Liver (tissue), 8 donors: ENCODE measurements at regions not wholly inside any gene's neighbourhood (a gene's known extent, or its start where the extent isn't known, plus 50 kb on each side); places are given as distances from the start of the nearest gene placed in this dataset.
"Not testable (repeated sequence)": the region's sequence is repeated elsewhere in the genome, so short reads cannot be mapped to it uniquely, and the experiment has no call there.

Source experiments
- DNase-seq: peaks from one replicate; pipeline ENCODE4 v3.0.0-alpha.2; 2017; ENCODE audit warnings: low spot score
- H3K27ac ChIP-seq, 2 donors: one replicate each; pipeline ENCODE4 v1.7.0; 2013; ENCODE audit warnings: inconsistent platforms in 2 of 2, low read length in 2 of 2, control low read depth in 1 of 2, low read depth in 1 of 2, mild to moderate bottlenecking in 1 of 2
- H3K27me3 ChIP-seq, 4 donors: one replicate each; pipeline versions ENCODE4 v1.6.1 to v1.7.0; 2013; ENCODE audit warnings: low read length in 3 of 4, inconsistent platforms in 1 of 4, mild to moderate bottlenecking in 1 of 4, moderate library complexity in 1 of 4; ENCODE audit not compliant: control insufficient read depth in 4 of 4, insufficient read depth in 4 of 4
- H3K36me3 ChIP-seq, 4 donors: one replicate each; pipeline versions ENCODE4 v1.6.1 to v1.7.0; 2013; ENCODE audit warnings: low read length in 3 of 4, mild to moderate bottlenecking in 3 of 4, low read depth in 1 of 4, moderate library complexity in 1 of 4; ENCODE audit not compliant: control insufficient read depth in 4 of 4, insufficient read depth in 3 of 4
- H3K4me1 ChIP-seq, 4 donors: one replicate each; pipeline versions ENCODE4 v1.6.1 to v1.7.0; 2013; ENCODE audit warnings: low read length in 3 of 4, mild to moderate bottlenecking in 3 of 4, moderate library complexity in 1 of 4; ENCODE audit not compliant: control insufficient read depth in 4 of 4, insufficient read depth in 4 of 4
- H3K4me3 ChIP-seq, 3 donors: one replicate each; pipeline versions ENCODE4 v1.6.1 to v1.7.0; 2013; ENCODE audit warnings: low read length in 3 of 3, control low read depth in 1 of 3, low read depth in 1 of 3, mild to moderate bottlenecking in 1 of 3
- H3K9ac ChIP-seq, 2 donors: one replicate each; pipeline ENCODE4 v1.7.0; 2013; ENCODE audit warnings: low read length in 2 of 2, mild to moderate bottlenecking in 2 of 2, moderate library complexity in 2 of 2, control low read depth in 1 of 2, low read depth in 1 of 2
- H3K9me3 ChIP-seq, 4 donors: one replicate each; pipeline versions ENCODE4 v1.6.1 to v1.7.0; 2013; ENCODE audit warnings: low read length in 3 of 4; ENCODE audit not compliant: control insufficient read depth in 4 of 4
- EGR1 ChIP-seq, 2 donors: IDR thresholded peaks; 2 replicates each; pipeline ENCODE4 v1.6.1; 2016 to 2018; ENCODE audit warnings: antibody characterized with exemption in 2 of 2, low read depth in 2 of 2
- FOXA1 ChIP-seq: IDR thresholded peaks from 2 replicates; pipeline ENCODE4 v1.6.1; 2016; ENCODE audit warnings: antibody characterized with exemption
- GABPA ChIP-seq, 2 donors: IDR thresholded peaks in 1 of 2; conservative IDR thresholded peaks in 1 of 2; 2 replicates each; pipeline ENCODE4 v1.6.1; 2016; ENCODE audit warnings: antibody characterized with exemption in 2 of 2, mild to moderate bottlenecking in 1 of 2, moderate library complexity in 1 of 2
- HNF4A ChIP-seq, 2 donors: conservative IDR thresholded peaks; 2 replicates each; pipeline ENCODE4 v1.6.1; 2016; ENCODE audit warnings: antibody characterized with exemption in 2 of 2, mild to moderate bottlenecking in 2 of 2
- JUND ChIP-seq, 2 donors: IDR thresholded peaks; 2 replicates each; pipeline ENCODE4 v1.6.1; 2016; ENCODE audit warnings: antibody characterized with exemption in 2 of 2
- TAF1 ChIP-seq: conservative IDR thresholded peaks from 2 replicates; pipeline ENCODE4 v1.6.1; 2016; ENCODE audit warnings: antibody characterized with exemption, mild to moderate bottlenecking
- WGBS: extraction: QIAGEN DNeasy Blood & Tissue Kit; methylation state at CpG from one replicate; pipeline ENCODE4 v1.1.7; 2013; 5-methylcytosine and 5-hydroxymethylcytosine counted together
- TF ChIP-seq, protein P1 (sequence below): fragments of 150-350 bp; IDR thresholded peaks from 2 replicates; pipeline ENCODE4 v1.5.1; 2017; ENCODE audit warnings: improper control_type of control experiment, low read depth, low read length; ENCODE audit not compliant: missing input control
- TF ChIP-seq, protein P2 (sequence below): IDR thresholded peaks from 2 replicates; pipeline ENCODE4 v1.6.1; 2016; ENCODE audit warnings: antibody characterized with exemption
- donor health status: healthy.
- donor health status: healthy.
- donor health status: healthy.
- donor health status: healthy.
- donor health status: healthy.

DNA sequence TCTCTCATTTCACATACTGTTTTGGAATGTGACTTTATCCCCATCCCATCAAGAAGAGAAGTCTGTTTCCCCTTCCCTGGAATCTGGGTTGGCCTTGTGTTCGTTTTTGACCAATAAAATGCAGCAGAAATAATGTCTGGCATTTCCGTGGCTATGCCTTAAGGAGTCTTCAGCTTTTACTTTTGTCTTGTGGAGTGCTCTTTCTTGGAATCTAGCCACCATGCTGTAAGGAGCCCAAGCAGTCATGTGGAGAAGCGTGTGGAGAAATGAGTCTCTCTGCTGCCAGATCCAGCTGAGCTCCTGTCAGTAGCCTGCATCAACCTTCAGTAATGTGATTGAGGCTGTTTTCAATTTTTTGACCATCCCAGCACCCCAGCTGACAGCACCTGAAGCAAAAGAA lies 84.4 kb upstream of the ARMCX2 start:
- Histone ChIP-seq H3K9ac (no peak overlapping the region), H3K27me3 (no peaks in the 10 kb centered on the region), H3K4me1 (no peaks in the 10 kb centered on the region), H3K9me3 (no peaks in the 10 kb centered on the region), H3K4me3 (no peak overlapping the region), H3K36me3 (no peaks in the 10 kb centered on the region), H3K27ac (no peak overlapping the region)
- DNase-seq: no peak
- no peak for TF ChIP-seq HNF4A (conservative IDR thresholded peaks at IDR 0.05)
- 42% methylated on average over 3 of the region's 3 CpGs for WGBS

DNA sequence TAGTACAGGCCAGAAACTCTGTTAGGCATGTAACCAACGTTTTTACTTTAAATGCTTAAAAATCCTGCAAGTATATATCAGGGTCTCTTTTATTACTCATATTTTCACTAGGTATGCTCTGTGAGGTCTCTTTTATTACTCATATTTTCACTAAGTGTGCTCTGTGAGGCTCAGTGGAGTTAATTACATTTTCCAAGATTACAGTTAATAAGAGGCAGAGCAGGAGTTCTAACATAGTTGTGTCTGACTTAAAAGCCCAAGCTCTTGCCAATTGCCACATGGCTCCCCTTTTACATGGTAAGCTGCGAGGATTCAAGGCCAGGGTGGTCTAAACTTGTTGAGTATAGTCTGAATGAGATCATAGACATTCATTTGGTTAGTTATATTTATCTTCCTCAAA lies 81.0 kb upstream of the ARMCX2 start:
- Histone ChIP-seq H3K36me3 (no peaks in the 10 kb centered on the region), H3K4me1 (no peaks in the 10 kb centered on the region), H3K9ac (no peak overlapping the region), H3K9me3 (no peaks in the 10 kb centered on the region), H3K4me3 (no peak overlapping the region), H3K27me3 (no peaks in the 10 kb centered on the region), H3K27ac (no peak overlapping the region)
- TF ChIP-seq TAF1 (no peak), FOXA1 (no peak), HNF4A (conservative IDR thresholded peaks at IDR 0.05) (no peak), JUND (IDR thresholded peaks at IDR 0.05) (no peak), EGR1 (IDR thresholded peaks at IDR 0.05; ENCODE audit: low read depth in 2 of 2) (no peak), GABPA (IDR thresholded peaks at IDR 0.05 in 1 of 2, conservative IDR thresholded peaks at IDR 0.05 in 1 of 2) (no peak)
- TF ChIP-seq, protein P1, sequence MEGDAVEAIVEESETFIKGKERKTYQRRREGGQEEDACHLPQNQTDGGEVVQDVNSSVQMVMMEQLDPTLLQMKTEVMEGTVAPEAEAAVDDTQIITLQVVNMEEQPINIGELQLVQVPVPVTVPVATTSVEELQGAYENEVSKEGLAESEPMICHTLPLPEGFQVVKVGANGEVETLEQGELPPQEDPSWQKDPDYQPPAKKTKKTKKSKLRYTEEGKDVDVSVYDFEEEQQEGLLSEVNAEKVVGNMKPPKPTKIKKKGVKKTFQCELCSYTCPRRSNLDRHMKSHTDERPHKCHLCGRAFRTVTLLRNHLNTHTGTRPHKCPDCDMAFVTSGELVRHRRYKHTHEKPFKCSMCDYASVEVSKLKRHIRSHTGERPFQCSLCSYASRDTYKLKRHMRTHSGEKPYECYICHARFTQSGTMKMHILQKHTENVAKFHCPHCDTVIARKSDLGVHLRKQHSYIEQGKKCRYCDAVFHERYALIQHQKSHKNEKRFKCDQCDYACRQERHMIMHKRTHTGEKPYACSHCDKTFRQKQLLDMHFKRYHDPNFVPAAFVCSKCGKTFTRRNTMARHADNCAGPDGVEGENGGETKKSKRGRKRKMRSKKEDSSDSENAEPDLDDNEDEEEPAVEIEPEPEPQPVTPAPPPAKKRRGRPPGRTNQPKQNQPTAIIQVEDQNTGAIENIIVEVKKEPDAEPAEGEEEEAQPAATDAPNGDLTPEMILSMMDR: no peak
- TF ChIP-seq, protein P2, sequence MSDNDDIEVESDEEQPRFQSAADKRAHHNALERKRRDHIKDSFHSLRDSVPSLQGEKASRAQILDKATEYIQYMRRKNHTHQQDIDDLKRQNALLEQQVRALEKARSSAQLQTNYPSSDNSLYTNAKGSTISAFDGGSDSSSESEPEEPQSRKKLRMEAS: no peak
- no peak for DNase-seq
- WGBS: 45% methylated on average over 2 of the region's 2 CpGs

DNA sequence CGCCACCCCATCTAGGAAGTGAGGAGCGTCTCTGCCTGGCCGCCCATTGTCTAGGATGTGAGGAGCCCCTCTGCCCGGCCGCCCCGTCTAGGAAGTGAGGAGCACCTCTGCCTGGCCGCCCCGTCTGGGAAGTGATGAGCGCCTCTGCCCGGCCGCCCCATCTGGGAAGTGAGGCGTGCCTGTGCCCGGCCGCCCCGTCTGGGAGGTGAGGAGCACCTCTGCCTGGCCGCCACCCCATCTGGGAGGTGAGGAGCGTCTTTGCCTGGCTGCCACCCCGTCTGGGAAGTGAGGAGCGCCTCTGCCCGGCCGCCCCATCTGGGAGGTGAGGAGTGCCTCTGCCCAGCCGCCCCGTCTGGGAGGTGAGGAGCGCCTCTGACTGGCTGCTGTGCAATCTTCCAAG lies 79.2 kb upstream of the ARMCX2 start:
- not testable (repeated sequence) for H3K4me1 ChIP-seq, H3K27ac ChIP-seq, H3K36me3 ChIP-seq, H3K9me3 ChIP-seq, H3K27me3 ChIP-seq, H3K4me3 ChIP-seq, H3K9ac ChIP-seq, DNase-seq
- WGBS: 95% methylated on average over 24 of the region's 24 CpGs

DNA sequence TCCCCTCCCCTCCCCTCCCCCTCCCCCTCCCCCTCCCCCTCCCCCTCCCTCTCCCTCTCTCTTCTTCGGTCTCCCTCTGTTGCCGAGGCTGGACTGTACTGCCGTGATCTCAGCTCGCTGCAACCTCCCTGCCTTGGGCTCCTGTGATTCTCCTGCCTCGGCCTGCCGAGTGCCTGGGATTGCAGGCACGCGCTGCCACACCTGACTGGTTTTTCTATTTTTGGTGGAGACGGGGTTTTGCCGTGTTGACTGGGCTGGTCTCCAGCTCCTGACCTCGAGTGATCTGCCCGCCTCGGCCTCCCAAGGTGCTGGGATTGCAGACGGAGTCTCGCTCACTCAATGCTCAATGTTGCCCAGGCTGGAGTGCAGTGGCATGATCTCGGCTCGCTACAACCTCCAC lies 78.8 kb upstream of the ARMCX2 start:
- not testable (repeated sequence) for H3K4me1 ChIP-seq, DNase-seq, H3K36me3 ChIP-seq

More for the DNA sequence above, 78.8 kb upstream of the ARMCX2 start:
- H3K9ac ChIP-seq, H3K4me3 ChIP-seq, H3K9me3 ChIP-seq, H3K27me3 ChIP-seq, H3K27ac ChIP-seq: not testable (repeated sequence)
- WGBS: 90% methylated on average over 13 of the region's 17 CpGs
